ENCODE measurements at regions not wholly inside any gene's neighbourhood (a gene's known extent, or its start where the extent isn't known, plus 50 kb on each side); places are given as distances from the start of the nearest gene placed in this dataset.

DNA sequence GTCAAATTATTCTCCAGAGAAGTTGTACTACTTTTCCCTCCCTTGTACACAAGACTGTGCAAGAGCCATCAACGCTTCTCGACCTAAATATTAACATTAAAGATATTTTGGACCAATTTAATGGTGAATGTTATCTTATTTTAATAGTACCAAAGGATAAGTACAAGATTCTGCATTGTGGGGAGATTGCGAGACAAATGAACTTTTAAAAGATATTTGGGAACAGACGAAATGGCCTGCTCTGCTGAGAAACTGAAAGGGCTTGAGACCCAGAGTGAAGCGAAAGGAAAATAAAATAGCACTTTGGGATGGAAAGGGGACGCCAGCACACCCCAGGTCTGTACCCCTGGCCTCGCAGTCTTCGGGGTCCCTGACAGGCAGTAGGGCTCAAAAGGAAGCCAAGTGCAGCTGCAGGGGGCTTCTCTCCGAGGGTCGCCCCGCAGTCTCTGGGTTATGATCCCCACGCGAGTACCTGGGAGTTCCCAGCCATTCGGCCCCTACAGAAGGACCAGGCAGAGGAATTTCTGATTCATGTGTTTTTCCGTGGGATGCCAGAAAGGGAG, 97.6 kb upstream of the VGLL3 start:
- WGBS = 41% methylated on average over 15 of the region's 15 CpGs
- no peaks in the 10 kb centered on the region for H3K36me3 ChIP-seq (ENCODE audit: insufficient read depth)
- H3K27ac ChIP-seq (ENCODE audit: low read depth) = peak overlapping the region; percentile 77
- H3K4me1 ChIP-seq (ENCODE audit: insufficient read depth) = no peaks in the 10 kb centered on the region
- no peak for DNase-seq (ENCODE audit: extremely low spot score)
- peak overlapping the region; percentile 61 for H3K4me3 ChIP-seq (ENCODE audit: low read depth, low read length)

DNA sequence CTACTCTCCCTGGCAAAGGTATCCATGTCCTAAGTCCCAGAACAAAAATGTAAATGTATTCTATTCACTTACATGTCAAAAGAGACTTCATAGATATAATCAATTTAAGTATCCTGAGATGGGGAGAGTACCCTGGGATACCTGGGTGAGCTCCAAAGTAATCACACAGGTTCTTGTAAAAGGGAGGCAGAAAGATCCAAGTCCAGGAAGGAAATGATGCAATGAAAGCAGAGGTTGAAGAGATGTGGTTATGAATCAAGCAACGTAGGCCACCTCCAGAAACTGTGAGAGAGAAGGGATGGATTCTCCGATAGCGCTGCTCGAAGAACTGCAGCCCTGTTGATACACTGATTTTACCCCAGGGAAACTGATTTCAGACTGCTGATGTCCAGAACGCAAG, 93.9 kb upstream of the VGLL3 start:
- Histone ChIP-seq H3K4me1 (ENCODE audit: insufficient read depth) (no peaks in the 10 kb centered on the region), H3K27ac (ENCODE audit: low read depth) (no peak overlapping the region), H3K4me3 (ENCODE audit: low read depth, low read length) (no peak overlapping the region), H3K36me3 (ENCODE audit: insufficient read depth) (no peaks in the 10 kb centered on the region)
- WGBS = 89% methylated on average over 5 of the region's 5 CpGs
- DNase-seq (ENCODE audit: extremely low spot score) = no peak

DNA sequence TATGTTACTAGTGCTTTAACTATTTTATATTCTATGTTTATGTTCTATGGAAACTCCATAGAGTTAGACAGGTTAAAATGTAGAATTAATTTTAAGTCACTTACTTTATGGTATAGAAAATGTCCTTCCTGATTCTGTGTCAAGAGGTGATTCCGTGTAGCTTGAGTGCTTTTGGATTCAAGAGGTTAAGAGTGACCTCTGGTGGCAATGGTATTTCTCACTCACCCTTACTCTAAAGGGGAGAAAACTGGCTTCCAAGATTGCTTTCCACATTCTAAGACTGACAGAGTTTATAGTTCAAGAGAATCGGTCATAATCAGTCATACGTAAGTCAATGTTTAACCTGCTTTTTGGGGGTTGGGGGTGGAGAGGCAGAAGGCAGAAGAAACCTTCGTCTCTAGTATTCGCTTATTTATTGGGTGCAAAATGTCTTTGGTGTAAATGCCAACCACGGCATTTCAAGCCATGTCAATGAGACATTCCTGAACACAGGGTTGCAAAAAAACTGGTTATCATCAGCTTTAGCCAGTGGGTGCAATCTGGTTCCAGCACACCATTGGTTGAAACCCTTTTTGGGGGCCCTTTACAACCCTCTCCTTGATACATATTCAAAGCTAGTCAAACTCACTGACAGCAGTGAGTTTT, 92.0 kb upstream of the VGLL3 start:
- H3K27ac ChIP-seq (ENCODE audit: low read depth) = no peak overlapping the region
- H3K4me3 ChIP-seq (ENCODE audit: low read depth, low read length) = no peak overlapping the region
- peak; percentile 46 for DNase-seq (ENCODE audit: extremely low spot score)
- H3K4me1 ChIP-seq (ENCODE audit: insufficient read depth) = no peaks in the 10 kb centered on the region
- H3K36me3 ChIP-seq (ENCODE audit: insufficient read depth) = no peaks in the 10 kb centered on the region
- 30% methylated on average over 6 of the region's 6 CpGs for WGBS

DNA sequence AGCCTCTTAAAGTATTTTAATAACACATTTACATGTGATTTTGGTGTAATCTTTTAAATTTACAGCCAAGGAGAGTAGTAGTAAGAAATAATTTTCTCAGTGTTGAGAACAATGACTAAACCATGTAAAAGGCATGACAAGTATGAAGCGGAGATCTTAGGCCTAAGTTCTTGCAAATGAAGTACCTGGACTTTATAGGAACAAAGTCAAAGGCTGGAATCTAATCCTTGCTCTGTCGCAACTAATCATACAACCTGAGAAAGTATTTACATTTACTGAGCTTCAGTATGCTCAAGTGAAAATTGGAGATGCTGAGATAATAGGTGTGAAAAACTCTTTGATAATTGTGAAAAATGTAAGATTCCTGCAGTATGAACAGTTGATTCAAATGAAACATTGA, 86.4 kb upstream of the VGLL3 start:
- H3K27ac ChIP-seq (ENCODE audit: low read depth) = no peak overlapping the region
- DNase-seq (ENCODE audit: extremely low spot score) = no peak
- H3K4me3 ChIP-seq (ENCODE audit: low read depth, low read length) = no peak overlapping the region
- H3K4me1 ChIP-seq (ENCODE audit: insufficient read depth) = no peaks in the 10 kb centered on the region
- WGBS = 88% methylated on average over 2 of the region's 2 CpGs
- no peaks in the 10 kb centered on the region for H3K36me3 ChIP-seq (ENCODE audit: insufficient read depth)

DNA sequence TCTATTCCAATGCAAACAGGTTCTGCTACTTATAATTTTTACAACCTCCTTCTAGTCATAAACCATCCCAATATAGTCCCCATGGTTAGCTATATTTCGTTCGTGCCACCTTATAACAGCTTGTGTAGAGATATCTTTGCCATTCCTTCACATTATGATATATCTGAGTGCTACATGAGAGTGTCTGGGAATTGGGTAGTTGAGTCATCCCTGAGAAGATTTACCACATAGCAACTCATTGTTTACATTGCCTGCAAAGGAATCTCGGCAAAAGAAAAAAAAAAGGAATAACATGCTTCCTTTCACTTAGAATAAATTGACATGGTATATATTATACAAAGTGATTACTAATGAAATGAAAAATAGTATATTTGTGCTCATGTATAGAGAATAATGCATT, 86.0 kb upstream of the VGLL3 start:
- Histone ChIP-seq H3K36me3 (ENCODE audit: insufficient read depth) (no peaks in the 10 kb centered on the region), H3K27ac (ENCODE audit: low read depth) (no peak overlapping the region), H3K4me1 (ENCODE audit: insufficient read depth) (no peaks in the 10 kb centered on the region), H3K4me3 (ENCODE audit: low read depth, low read length) (no peak overlapping the region)
- WGBS = 41% methylated on average over 3 of the region's 3 CpGs
- no peak for DNase-seq (ENCODE audit: extremely low spot score)

DNA sequence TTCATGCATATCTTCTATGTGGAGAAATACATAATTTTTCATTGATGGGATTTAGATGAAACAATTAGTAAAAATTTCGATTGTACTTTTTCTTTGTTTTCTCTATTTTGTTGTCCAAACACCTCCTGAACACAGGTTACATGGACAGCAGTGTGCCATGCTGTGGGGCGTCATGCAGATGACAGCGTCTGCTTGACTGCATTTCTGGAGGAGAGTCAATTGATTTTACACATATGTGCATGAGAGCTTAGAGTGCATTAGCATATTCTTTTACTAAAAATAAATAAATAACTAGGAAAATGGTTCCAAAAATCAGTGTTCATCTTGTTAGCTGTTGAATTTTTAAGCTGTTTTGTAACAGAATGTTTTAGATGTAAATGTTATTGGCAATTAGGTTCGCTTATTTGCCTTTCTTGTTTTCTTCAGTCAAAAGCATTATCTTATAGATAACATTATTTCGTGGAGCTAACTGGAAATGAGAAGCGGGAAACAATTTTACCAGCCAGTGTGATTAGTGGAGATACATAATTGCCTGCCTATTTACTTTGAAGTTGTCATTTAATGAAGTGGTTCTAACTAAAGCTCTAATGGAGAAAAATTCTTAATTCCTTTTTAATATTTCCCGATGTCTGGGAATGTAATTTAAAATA, 82.7 kb upstream of the VGLL3 start:
- Histone ChIP-seq H3K36me3 (ENCODE audit: insufficient read depth) (no peaks in the 10 kb centered on the region), H3K4me1 (ENCODE audit: insufficient read depth) (no peaks in the 10 kb centered on the region), H3K27ac (ENCODE audit: low read depth) (no peak overlapping the region), H3K4me3 (ENCODE audit: low read depth, low read length) (no peak overlapping the region)
- WGBS = 87% methylated on average over 7 of the region's 7 CpGs
- no peak for DNase-seq (ENCODE audit: extremely low spot score)

DNA sequence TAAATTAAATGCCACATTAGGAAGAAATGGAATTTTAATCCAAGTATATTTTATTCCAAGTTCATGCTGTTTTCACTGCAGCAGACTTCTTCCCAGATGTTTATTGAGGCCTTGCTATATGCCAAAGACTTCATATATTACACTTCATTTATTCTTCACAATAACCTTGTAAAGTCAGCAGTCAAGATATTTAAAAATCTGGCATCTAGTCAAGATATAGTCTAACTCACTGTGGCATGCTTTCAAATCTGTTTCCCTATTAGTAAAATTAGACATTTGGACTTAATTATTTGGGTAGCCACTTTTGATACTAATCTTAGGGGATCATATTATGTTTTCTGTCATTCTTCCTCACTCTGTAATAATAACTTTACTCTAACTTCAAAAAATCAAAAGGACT, 81.5 kb upstream of the VGLL3 start:
- Histone ChIP-seq H3K36me3 (ENCODE audit: insufficient read depth) (no peaks in the 10 kb centered on the region), H3K4me3 (ENCODE audit: low read depth, low read length) (no peak overlapping the region), H3K27ac (ENCODE audit: low read depth) (no peak overlapping the region), H3K4me1 (ENCODE audit: insufficient read depth) (no peaks in the 10 kb centered on the region)
- DNase-seq (ENCODE audit: extremely low spot score) = no peak

DNA sequence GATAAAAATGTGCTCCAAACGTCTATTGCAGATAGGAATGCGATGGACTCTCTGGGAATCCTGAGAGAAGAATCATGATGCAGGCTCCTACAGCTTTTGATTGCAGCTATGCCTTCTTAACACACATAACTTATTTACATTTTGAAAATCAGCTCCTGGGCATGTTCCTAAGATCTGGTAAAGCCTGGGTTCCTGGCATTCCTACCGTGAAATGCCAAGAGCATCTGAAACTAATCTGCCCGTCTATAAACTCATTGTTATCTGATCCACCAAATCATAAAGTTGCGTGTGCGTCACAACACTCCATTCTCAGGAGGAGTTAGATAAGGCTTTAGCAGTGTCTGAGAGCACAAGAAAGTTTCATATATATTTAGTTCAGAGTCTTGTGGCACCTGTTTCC, 79.0 kb upstream of the VGLL3 start:
- Histone ChIP-seq H3K36me3 (ENCODE audit: insufficient read depth) (no peaks in the 10 kb centered on the region), H3K4me3 (ENCODE audit: low read depth, low read length) (no peak overlapping the region), H3K27ac (ENCODE audit: low read depth) (no peak overlapping the region), H3K4me1 (ENCODE audit: insufficient read depth) (no peaks in the 10 kb centered on the region)
- WGBS = 21% methylated on average over 6 of the region's 6 CpGs
- DNase-seq (ENCODE audit: extremely low spot score) = no peak

DNA sequence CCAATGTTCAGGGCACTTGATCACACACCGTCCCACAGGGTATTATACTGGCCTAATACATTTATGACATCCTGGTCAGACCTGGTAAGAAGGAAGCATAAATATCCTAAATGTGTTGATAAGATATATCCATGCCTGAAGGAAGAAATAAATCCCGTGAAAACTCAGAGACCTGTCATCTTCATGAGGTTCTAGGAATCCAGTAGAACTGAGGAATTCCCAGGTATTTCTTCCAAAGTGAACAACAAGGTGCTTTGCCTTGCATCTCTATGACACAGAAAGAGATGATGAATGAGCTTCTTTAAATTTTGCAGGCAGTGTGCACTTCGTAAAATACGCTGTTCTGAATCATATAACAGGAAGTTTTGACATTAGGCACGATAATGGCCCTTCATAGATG, 78.1 kb upstream of the VGLL3 start:
- Histone ChIP-seq H3K36me3 (ENCODE audit: insufficient read depth) (no peaks in the 10 kb centered on the region), H3K27ac (ENCODE audit: low read depth) (no peak overlapping the region), H3K4me3 (ENCODE audit: low read depth, low read length) (no peak overlapping the region), H3K4me1 (ENCODE audit: insufficient read depth) (no peaks in the 10 kb centered on the region)
- DNase-seq (ENCODE audit: extremely low spot score) = no peak
- WGBS = 67% methylated on average over 5 of the region's 5 CpGs

DNA sequence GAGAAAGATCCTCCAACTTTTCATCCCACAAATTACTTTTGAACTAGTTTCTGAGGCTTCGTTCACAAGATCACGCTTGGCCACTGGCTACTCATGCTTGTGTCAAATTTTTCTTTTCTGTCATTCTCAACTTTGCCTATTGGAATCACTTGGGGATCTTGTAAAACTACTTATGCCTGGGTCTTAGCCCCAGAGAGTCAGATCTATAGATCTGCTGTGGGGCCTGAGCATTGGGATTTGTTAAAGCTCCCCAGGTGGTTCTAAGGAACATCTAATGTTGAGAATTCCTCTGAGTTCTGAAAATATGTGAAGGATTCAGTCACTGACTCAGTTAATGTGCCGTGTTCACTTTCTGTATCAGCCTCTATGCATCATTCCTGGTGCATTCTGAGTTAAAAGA, 71.7 kb upstream of the VGLL3 start:
- no peak for DNase-seq (ENCODE audit: extremely low spot score)
- H3K4me3 ChIP-seq (ENCODE audit: low read depth, low read length) = no peak overlapping the region
- WGBS = 90% methylated on average over 3 of the region's 3 CpGs
- no peaks in the 10 kb centered on the region for H3K4me1 ChIP-seq (ENCODE audit: insufficient read depth)
- H3K36me3 ChIP-seq (ENCODE audit: insufficient read depth) = no peaks in the 10 kb centered on the region
- H3K27ac ChIP-seq (ENCODE audit: low read depth) = no peak overlapping the region

DNA sequence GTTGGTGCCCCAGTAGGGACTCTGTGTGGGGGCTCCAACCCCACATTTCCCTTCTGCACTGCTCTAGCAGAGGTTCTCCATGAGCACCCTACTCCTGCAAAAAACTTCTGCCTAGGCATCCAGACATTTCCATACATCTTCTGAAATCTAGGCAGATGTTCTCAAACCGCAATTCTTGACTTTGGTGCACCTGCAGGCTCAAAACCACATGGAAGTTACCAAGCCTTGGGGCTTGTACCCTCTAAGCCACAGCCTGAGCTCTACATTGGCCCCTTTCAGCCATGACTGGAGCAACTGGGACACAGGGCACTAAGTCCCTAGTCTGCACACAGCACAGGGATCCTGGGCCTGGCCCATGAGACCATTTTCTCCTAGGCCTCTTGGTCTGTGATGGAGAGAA, 66.5 kb upstream of the VGLL3 start:
- DNase-seq (ENCODE audit: extremely low spot score) = no peak

DNA sequence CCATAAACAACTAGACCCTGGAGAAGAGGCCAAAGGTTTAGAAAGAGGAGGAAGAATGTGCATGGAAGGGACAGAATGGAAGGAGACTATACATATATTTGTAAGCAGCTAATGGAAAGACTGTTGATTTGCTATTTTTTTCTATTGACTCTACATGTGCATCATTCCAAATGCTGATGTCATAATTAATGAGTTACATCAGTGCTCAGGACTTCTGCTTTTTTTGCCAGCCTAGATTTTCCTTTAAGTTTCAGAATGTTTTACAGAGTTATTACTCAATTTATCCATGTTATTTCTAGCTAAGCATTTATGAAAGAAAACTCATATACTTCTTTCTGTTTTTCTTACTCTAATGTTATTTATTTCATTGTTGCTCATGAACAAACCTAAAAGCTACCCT, 62.6 kb upstream of the VGLL3 start:
- no peaks in the 10 kb centered on the region for H3K36me3 ChIP-seq (ENCODE audit: insufficient read depth)

More for the DNA sequence above, 66.5 kb upstream of the VGLL3 start:
- no peak overlapping the region for H3K4me3 ChIP-seq (ENCODE audit: low read depth, low read length)
- no peaks in the 10 kb centered on the region for H3K36me3 ChIP-seq (ENCODE audit: insufficient read depth)
- no peaks in the 10 kb centered on the region for H3K4me1 ChIP-seq (ENCODE audit: insufficient read depth)
- no peak overlapping the region for H3K27ac ChIP-seq (ENCODE audit: low read depth)
- 93% methylated on average over 1 of the region's 1 CpG for WGBS

DNA sequence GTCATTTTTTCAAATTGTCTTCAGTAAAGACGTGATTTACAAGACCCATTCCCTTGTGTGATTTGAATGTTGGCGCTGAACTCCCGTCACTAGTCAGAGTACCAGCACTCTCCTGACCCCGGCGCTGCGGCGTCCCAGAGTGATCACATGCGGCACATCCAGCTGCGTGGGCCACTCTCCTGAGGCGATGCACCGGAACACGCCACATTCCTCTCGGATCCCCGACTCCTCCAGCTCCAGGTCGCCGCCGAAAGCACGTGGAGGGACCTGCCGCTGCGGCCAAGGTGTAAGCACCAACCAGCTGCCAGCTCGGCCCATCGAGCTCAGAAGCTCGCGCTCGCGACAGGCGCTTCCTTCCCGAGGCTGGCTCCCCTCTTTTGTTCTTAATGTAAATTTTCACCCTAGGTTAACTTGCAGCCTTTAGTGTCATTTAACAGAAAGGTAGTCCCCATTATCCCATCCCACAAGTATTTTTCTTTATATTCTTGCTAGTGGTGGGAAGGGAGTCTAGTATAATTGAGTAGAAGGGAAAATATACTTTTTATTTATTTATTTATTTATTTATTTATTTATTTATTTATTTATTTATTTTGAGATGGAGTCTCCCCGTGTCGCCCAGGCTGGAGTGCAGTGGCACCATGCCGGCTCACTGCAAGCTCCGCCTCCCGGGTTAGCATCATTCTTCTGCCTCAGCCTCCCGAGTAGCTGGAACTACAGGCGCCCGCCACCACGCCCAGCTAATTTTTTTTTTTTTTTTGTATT, 61.7 kb upstream of the VGLL3 start:
- DNase-seq (ENCODE audit: extremely low spot score) = no peak
- Histone ChIP-seq H3K27ac (ENCODE audit: low read depth) (no peak overlapping the region), H3K36me3 (ENCODE audit: insufficient read depth) (no peaks in the 10 kb centered on the region), H3K4me1 (ENCODE audit: insufficient read depth) (no peaks in the 10 kb centered on the region), H3K4me3 (ENCODE audit: low read depth, low read length) (no peak overlapping the region)
- 69% methylated on average over 37 of the region's 37 CpGs for whole genome bisulfite sequencing

More for the DNA sequence above, 62.6 kb upstream of the VGLL3 start:
- DNase-seq (ENCODE audit: extremely low spot score) = no peak
- H3K27ac ChIP-seq (ENCODE audit: low read depth) = no peak overlapping the region
- H3K4me3 ChIP-seq (ENCODE audit: low read depth, low read length) = no peak overlapping the region
- no peaks in the 10 kb centered on the region for H3K4me1 ChIP-seq (ENCODE audit: insufficient read depth)

DNA sequence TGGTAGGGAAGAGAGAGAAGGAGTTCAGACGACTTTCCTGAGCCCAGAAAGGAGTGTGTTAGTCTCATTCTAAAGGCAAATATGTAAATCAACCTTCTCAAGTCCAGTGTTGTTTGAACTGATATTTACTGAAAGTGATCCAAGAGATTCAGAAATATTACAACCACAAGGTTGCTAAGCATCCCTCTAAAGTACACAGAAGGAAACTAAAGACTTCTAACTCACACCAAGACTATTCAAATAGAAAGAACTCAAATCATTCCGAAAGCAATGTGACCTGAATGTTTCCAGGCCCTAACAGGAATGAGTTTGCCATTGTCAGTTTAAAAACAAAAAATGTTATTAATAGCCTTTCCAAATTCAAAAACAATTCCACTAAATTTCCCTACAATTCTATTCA, 56.9 kb upstream of the VGLL3 start:
- 56% methylated on average over 2 of the region's 2 CpGs for WGBS
- Histone ChIP-seq H3K4me1 (ENCODE audit: insufficient read depth) (no peaks in the 10 kb centered on the region), H3K36me3 (ENCODE audit: insufficient read depth) (no peaks in the 10 kb centered on the region), H3K4me3 (ENCODE audit: low read depth, low read length) (no peak overlapping the region), H3K27ac (ENCODE audit: low read depth) (no peak overlapping the region)
- DNase-seq (ENCODE audit: extremely low spot score) = no peak

Data from urinary bladder (tissue), 3 donors.